ENCODE measurements at regions not wholly inside any gene's neighbourhood (a gene's known extent, or its start where the extent isn't known, plus 50 kb on each side); places are given as distances from the start of the nearest gene placed in this dataset.

- TF ChIP-seq POLR2A (IDR thresholded peaks at IDR 0.05) (no peak), CTCF (IDR thresholded peaks at IDR 0.05) (no peak)
Observed at GRCh38 chr16:27676839-27677238, 126.9 kb downstream of the KATNIP start.
